GM12872 (cell line): ENCODE measurements at regions not wholly inside any gene's neighbourhood (a gene's known extent, or its start where the extent isn't known, plus 50 kb on each side); places are given as distances from the start of the nearest gene placed in this dataset.

Source experiments
- TF ChIP-seq, protein P1 (sequence below): IDR thresholded peaks from 3 replicates; pipeline ENCODE4 v1.5.1; 2011; ENCODE audit warnings: low read depth, mild to moderate bottlenecking, low read length, moderate library complexity; ENCODE audit not compliant: insufficient read depth

DNA sequence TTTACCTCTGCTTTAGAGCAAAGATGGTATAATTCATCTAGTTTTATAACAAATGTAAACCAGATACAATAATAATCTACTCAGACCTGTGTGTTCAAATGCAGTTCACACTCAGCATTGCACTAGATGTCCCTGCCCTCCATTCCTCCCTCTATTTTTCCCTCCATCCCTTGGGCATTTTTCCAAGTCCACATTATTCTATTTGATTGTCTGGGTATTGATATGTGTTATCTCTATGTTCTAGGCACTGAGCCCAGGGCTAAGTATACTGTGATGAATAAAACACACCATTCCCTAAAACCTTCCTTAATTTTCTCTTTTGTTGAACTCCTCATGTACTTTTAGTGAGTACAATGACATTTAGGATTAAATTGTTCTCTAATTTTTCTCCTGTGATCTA is 66.2 kb upstream of the HMCN1 start:
- TF ChIP-seq, protein P1, sequence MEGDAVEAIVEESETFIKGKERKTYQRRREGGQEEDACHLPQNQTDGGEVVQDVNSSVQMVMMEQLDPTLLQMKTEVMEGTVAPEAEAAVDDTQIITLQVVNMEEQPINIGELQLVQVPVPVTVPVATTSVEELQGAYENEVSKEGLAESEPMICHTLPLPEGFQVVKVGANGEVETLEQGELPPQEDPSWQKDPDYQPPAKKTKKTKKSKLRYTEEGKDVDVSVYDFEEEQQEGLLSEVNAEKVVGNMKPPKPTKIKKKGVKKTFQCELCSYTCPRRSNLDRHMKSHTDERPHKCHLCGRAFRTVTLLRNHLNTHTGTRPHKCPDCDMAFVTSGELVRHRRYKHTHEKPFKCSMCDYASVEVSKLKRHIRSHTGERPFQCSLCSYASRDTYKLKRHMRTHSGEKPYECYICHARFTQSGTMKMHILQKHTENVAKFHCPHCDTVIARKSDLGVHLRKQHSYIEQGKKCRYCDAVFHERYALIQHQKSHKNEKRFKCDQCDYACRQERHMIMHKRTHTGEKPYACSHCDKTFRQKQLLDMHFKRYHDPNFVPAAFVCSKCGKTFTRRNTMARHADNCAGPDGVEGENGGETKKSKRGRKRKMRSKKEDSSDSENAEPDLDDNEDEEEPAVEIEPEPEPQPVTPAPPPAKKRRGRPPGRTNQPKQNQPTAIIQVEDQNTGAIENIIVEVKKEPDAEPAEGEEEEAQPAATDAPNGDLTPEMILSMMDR: no peak

DNA sequence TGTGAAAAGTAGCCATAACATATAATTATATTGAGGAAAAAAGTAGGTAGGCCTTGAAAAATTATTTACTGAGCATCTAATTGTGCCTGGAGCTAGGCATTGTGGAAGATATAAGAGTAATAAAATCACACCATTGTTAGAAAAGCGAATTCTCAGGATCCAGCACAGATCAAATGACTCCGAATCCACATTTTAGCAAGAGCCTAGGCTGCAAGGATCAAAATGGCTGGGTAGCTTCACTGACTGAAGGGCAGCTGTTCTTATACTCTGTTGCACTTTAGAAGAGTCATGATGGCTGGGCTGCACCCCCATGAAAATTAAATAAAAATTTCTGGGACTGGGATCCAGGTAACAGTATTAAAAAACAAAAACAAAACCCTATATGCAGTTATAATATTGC is 67.6 kb upstream of the HMCN1 start:
- TF ChIP-seq, protein P1: no peak

DNA sequence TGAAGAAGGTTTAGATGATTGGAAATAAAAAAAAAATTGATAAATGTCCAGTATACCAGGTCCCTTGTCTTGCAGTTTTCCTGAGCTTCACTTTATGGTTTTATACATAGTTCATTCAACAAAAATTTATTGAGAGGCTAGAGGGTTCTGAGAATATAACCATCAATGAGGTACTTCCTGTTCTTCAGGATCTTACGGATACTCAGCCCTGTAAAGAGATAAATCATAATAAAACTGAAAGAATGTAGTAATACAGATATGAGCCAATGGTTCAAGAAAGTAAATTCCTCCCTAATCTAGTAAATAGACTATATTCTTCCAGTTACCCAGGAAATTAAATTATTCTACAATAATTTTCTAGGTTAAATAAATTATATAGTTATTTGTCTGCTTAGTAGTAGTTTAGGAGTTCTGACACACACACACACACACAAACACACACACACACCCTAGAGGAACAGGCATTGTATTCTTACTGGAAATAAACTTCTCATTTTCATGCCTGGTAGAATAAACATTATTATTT is 70.4 kb upstream of the HMCN1 start:
- TF ChIP-seq, protein P1: no peak

DNA sequence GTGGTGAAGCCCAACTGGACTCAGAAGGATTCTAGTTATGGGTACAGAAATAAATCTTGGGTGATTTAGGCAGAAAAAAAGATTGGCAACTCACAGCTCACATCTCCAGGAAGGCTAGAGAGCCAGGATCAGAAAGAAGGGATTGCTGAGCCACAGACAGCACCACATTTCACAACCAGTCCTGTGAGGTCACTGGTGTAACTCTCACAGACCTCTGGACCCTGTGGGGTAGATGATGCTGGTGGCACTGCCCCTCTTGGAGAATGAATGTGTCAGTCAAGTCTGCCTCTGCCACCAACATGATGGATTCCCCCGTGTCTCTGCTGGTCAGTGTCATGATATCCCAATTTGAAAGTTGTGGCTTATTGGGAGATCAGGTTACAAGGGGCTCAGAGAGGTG is 70.9 kb upstream of the HMCN1 start:
- TF ChIP-seq, protein P1: no peak

DNA sequence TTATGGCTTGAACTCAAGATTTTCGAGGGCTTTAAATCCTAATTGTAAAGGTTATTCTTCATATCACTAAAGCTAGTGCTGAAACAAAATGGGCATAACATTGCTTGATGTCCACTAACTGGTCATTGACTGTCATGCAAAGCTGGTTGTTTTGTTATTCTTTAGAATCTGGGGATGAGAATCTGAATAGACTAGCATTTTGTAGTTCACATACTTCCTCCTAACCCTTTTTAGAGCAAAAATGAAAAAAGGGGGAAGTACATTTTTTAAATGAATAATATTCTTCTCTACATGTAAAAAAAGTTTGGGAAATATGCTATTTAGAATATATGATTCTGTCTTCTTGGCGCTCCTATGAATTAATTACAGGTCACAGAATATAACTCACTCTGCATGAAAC is 72.2 kb upstream of the HMCN1 start:
- TF ChIP-seq, protein P1: no peak

DNA sequence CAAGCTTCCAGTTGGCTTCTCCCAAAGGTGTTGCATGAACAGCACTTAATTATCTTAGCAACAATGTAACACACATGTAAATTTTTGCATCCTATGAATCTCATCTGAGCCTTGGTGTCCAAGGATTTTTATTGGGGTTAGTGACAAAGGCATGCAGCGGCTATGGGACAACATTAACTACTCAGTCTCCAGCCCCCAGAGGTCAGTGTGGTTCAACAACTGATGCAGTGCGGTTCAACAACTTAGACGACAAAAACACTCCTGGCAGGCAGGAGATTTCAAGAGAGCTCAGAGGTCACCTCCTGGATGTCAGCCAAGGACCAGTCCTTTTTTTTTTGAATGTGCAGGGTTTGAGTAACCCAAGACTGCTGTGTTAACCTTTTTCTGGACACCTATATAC is 77.5 kb upstream of the HMCN1 start:
- TF ChIP-seq, protein P1: no peak

DNA sequence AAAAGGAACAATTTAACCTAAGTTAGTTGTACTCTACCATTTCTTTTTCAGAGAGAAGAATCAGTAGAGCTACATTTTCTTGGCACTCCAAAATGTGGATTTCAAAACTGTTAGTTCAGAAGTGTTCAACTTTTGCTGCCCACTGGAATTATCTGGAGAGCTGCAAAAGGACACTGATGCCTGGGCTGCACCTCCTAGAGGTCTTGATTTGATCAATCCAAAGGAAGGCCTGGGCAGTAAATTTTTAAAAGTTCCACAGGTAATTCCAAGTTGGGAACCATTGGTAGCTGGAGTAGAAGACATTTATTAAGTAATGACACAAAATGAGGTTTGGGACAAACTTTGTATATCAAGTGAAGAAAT is 79.3 kb upstream of the HMCN1 start:
- TF ChIP-seq, protein P1: no peak
